RKO (cell line): ENCODE measurements at regions not wholly inside any gene's neighbourhood (a gene's known extent, or its start where the extent isn't known, plus 50 kb on each side); places are given as distances from the start of the nearest gene placed in this dataset.

Experiments
- DNase-seq: peaks from one replicate; pipeline ENCODE4 v3.0.0-alpha.2; 2016; ENCODE audit warnings: low spot score

GRCh38 chr9:135196474-135196873 lies 109.0 kb downstream of the OLFM1 start:
- DNase-seq = no peak

- DNase-seq = no peak
Measured at GRCh38 chr9:135198144-135198543, 110.7 kb downstream of the OLFM1 start.

- DNase-seq = no peak
Measured at GRCh38 chr9:135198586-135199285, 111.3 kb downstream of the OLFM1 start.

- no peak for DNase-seq
Measured at GRCh38 chr9:135199489-135199888, 112.0 kb downstream of the OLFM1 start.

GRCh38 chr9:135201711-135202110 lies 114.2 kb downstream of the OLFM1 start:
- no peak for DNase-seq

- no peak for DNase-seq
Measured at GRCh38 chr9:135204177-135204576, 116.7 kb downstream of the OLFM1 start.

- no peak for DNase-seq
Measured at GRCh38 chr9:135209136-135209535, 121.7 kb downstream of the OLFM1 start.

GRCh38 chr9:135209852-135210251 lies 122.4 kb downstream of the OLFM1 start:
- DNase-seq = peak; percentile 19

GRCh38 chr9:135210676-135211523 lies 123.4 kb downstream of the OLFM1 start:
- no peak for DNase-seq

GRCh38 chr9:135211524-135211890 lies 124.0 kb downstream of the OLFM1 start:
- no peak for DNase-seq

- DNase-seq = no peak
Measured at GRCh38 chr9:135212961-135213360, 125.5 kb downstream of the OLFM1 start.

- DNase-seq = no peak
Measured at GRCh38 chr9:135213566-135213965, 126.1 kb downstream of the OLFM1 start.

GRCh38 chr9:135214054-135214640 lies 126.7 kb downstream of the OLFM1 start:
- no peak for DNase-seq

- no peak for DNase-seq
Measured at GRCh38 chr9:135214706-135215105, 127.2 kb downstream of the OLFM1 start.

- no peak for DNase-seq
Measured at GRCh38 chr9:135215571-135216161, 128.2 kb downstream of the OLFM1 start.

- no peak for DNase-seq
Measured at GRCh38 chr9:135216236-135216635, 128.8 kb downstream of the OLFM1 start.

- no peak for DNase-seq
Measured at GRCh38 chr9:135216791-135217441, 129.4 kb downstream of the OLFM1 start.

GRCh38 chr9:135217836-135218235 lies 130.4 kb downstream of the OLFM1 start:
- no peak for DNase-seq

GRCh38 chr9:135218331-135219225 lies 131.1 kb downstream of the OLFM1 start:
- no peak for DNase-seq

GRCh38 chr9:135219676-135220600 lies 132.5 kb downstream of the OLFM1 start:
- no peak for DNase-seq
